GM19239 (cell line): ENCODE measurements at regions not wholly inside any gene's neighbourhood (a gene's known extent, or its start where the extent isn't known, plus 50 kb on each side); places are given as distances from the start of the nearest gene placed in this dataset.
A peak's percentile ranks its signal among the peaks of the same experiment; 100 is the strongest.

Experiments
- DNase-seq: peaks from one replicate; pipeline ENCODE4 v3.0.0; 2011; ENCODE audit warnings: low spot score; ENCODE audit not compliant: insufficient read length
- FAIRE-seq: peaks from 2 replicates; lab custom pipeline; 2011; peaks lifted over from hg19 to GRCh38; lab: Jason Lieb, UNC

GRCh38 chr7:25882151-25882773 is 269.7 kb upstream of the NFE2L3 start:
- FAIRE-seq (no peak), DNase-seq (no peak)

GRCh38 chr7:25884265-25884828 is 267.7 kb upstream of the NFE2L3 start:
- FAIRE-seq (no peak), DNase-seq (no peak)

- no peak for DNase-seq
- no peak for FAIRE-seq
Measured at GRCh38 chr7:25885057-25885576, 266.9 kb upstream of the NFE2L3 start.

GRCh38 chr7:25886387-25887240 is 265.4 kb upstream of the NFE2L3 start:
- peak; percentile 31 for FAIRE-seq
- DNase-seq, result no peak

GRCh38 chr7:25887266-25887665 is 264.7 kb upstream of the NFE2L3 start:
- FAIRE-seq (no peak), DNase-seq (no peak)

- FAIRE-seq (no peak), DNase-seq (no peak)
Measured at GRCh38 chr7:25887795-25888559, 264.0 kb upstream of the NFE2L3 start.

GRCh38 chr7:25889765-25890164 is 262.2 kb upstream of the NFE2L3 start:
- FAIRE-seq, result no peak
- DNase-seq, result no peak

- DNase-seq, result no peak
- FAIRE-seq, result no peak
Measured at GRCh38 chr7:25891591-25891990, 260.4 kb upstream of the NFE2L3 start.

- no peak for DNase-seq
- FAIRE-seq, result peak; percentile 47
Measured at GRCh38 chr7:25893436-25893835, 258.6 kb upstream of the NFE2L3 start.

GRCh38 chr7:25894002-25894901 is 257.7 kb upstream of the NFE2L3 start:
- FAIRE-seq (peak; percentile 95), DNase-seq (no peak)

- peak; percentile 97 for FAIRE-seq
- peak; percentile 56 for DNase-seq
Measured at GRCh38 chr7:25894902-25895791, 256.9 kb upstream of the NFE2L3 start.

- DNase-seq (no peak), FAIRE-seq (no peak)
Measured at GRCh38 chr7:25895792-25896171, 256.2 kb upstream of the NFE2L3 start.

GRCh38 chr7:25897261-25897782 is 254.7 kb upstream of the NFE2L3 start:
- FAIRE-seq (no peak), DNase-seq (no peak)

GRCh38 chr7:25900245-25900644 is 251.8 kb upstream of the NFE2L3 start:
- no peak for DNase-seq
- FAIRE-seq, result no peak

- DNase-seq (no peak), FAIRE-seq (no peak)
Measured at GRCh38 chr7:25900877-25901276, 251.1 kb upstream of the NFE2L3 start.

- no peak for DNase-seq
- FAIRE-seq, result no peak
Measured at GRCh38 chr7:25901658-25902057, 250.3 kb upstream of the NFE2L3 start.

GRCh38 chr7:25906003-25906402 is 246.0 kb upstream of the NFE2L3 start:
- FAIRE-seq, result no peak

GRCh38 chr7:25906760-25907159 is 245.2 kb upstream of the NFE2L3 start:
- FAIRE-seq, result no peak
- no peak for DNase-seq

More at GRCh38 chr7:25906003-25906402, 246.0 kb upstream of the NFE2L3 start:
- DNase-seq, result no peak
